GM12891 (cell line): ENCODE measurements at regions not wholly inside any gene's neighbourhood (a gene's known extent, or its start where the extent isn't known, plus 50 kb on each side); places are given as distances from the start of the nearest gene placed in this dataset.

ENCODE experiments used
- DNase-seq: peaks from one replicate; pipeline ENCODE4 v3.0.0; 2011; ENCODE audit warnings: low spot score; ENCODE audit not compliant: insufficient read length
- FAIRE-seq: peaks from 2 replicates; lab custom pipeline; 2011; peaks lifted over from hg19 to GRCh38; lab: Jason Lieb, UNC
- PAX5 ChIP-seq: IDR thresholded peaks from 2 replicates; pipeline ENCODE4 v1.6.1; 2011; ENCODE audit warnings: low read length, moderate library complexity, mild to moderate bottlenecking; ENCODE audit not compliant: insufficient read depth, severe bottlenecking
- POLR2A ChIP-seq: IDR thresholded peaks from 2 replicates; pipeline ENCODE4 v1.6.1; 2011; ENCODE audit warnings: low read depth, low read length, control low read depth
- POLR2AphosphoS5 ChIP-seq: IDR thresholded peaks from 2 replicates; pipeline ENCODE4 v1.6.1; 2011; ENCODE audit warnings: low read depth, low read length, control low read depth
- POU2F2 ChIP-seq: IDR thresholded peaks from 2 replicates; pipeline ENCODE4 v1.6.1; 2011; ENCODE audit warnings: low read depth, mild to moderate bottlenecking, control low read depth, low read length, moderate library complexity
- SPI1 ChIP-seq: IDR thresholded peaks from 2 replicates; pipeline ENCODE4 v1.6.1; 2011; ENCODE audit warnings: low read depth, low read length, control low read depth
- TAF1 ChIP-seq: IDR thresholded peaks from 2 replicates; pipeline ENCODE4 v1.6.1; 2011; ENCODE audit warnings: low read depth, low read length, control low read depth

- FAIRE-seq (no peak), DNase-seq (no peak)
- TF ChIP-seq SPI1, result no peak
- TF ChIP-seq POU2F2, result no peak
- no peak for TF ChIP-seq POLR2AphosphoS5
- no peak for TF ChIP-seq TAF1
- no peak for TF ChIP-seq POLR2A
These were observed 426.7 kb downstream of the KLHL13 start for GRCh38 chrX:117689956-117690355.

- DNase-seq, result no peak
- no peak for TF ChIP-seq POU2F2
- no peak for FAIRE-seq
These were observed 436.3 kb downstream of the KLHL13 start for GRCh38 chrX:117680286-117680685.

GRCh38 chrX:117653396-117653795 is 463.2 kb downstream of the KLHL13 start:
- no peak for FAIRE-seq
- DNase-seq, result no peak
- TF ChIP-seq POLR2AphosphoS5 (no peak), PAX5 (no peak), POLR2A (no peak)

GRCh38 chrX:117645639-117646038 is 471.0 kb downstream of the KLHL13 start:
- no peak for FAIRE-seq
- TF ChIP-seq PAX5, result no peak
- no peak for TF ChIP-seq POU2F2
- TF ChIP-seq SPI1, result no peak
- no peak for TF ChIP-seq POLR2A
- TF ChIP-seq TAF1, result no peak
- TF ChIP-seq POLR2AphosphoS5, result no peak
- DNase-seq, result no peak

- no peak for FAIRE-seq
- no peak for DNase-seq
These were observed 474.5 kb downstream of the KLHL13 start for GRCh38 chrX:117641913-117642656.

GRCh38 chrX:117636826-117637225 is 479.8 kb downstream of the KLHL13 start:
- no peak for TF ChIP-seq TAF1
- TF ChIP-seq SPI1, result no peak
- no peak for TF ChIP-seq PAX5
- no peak for TF ChIP-seq POU2F2
- no peak for TF ChIP-seq POLR2AphosphoS5
- TF ChIP-seq POLR2A, result no peak
- DNase-seq (no peak), FAIRE-seq (no peak)

More at GRCh38 chrX:117641913-117642656, 474.5 kb downstream of the KLHL13 start:
- no peak for TF ChIP-seq POLR2AphosphoS5
- TF ChIP-seq POU2F2, result no peak
- TF ChIP-seq PAX5, result no peak
- TF ChIP-seq SPI1, result no peak
- TF ChIP-seq TAF1, result no peak
- no peak for TF ChIP-seq POLR2A

GRCh38 chrX:117633277-117633676 is 483.3 kb downstream of the KLHL13 start:
- TF ChIP-seq SPI1, result no peak
- TF ChIP-seq PAX5, result no peak
- no peak for TF ChIP-seq POLR2AphosphoS5
- TF ChIP-seq POU2F2, result no peak
- no peak for TF ChIP-seq TAF1
- TF ChIP-seq POLR2A, result no peak

GRCh38 chrX:117628381-117628780 is 488.2 kb downstream of the KLHL13 start:
- no peak for TF ChIP-seq TAF1
- TF ChIP-seq POLR2A, result no peak
- TF ChIP-seq SPI1, result no peak
- TF ChIP-seq PAX5, result no peak
- no peak for TF ChIP-seq POLR2AphosphoS5
- TF ChIP-seq POU2F2, result no peak
- no peak for FAIRE-seq
- no peak for DNase-seq

More at GRCh38 chrX:117633277-117633676, 483.3 kb downstream of the KLHL13 start:
- no peak for FAIRE-seq
- no peak for DNase-seq

- FAIRE-seq (no peak), DNase-seq (no peak)
- TF ChIP-seq TAF1, result no peak
- no peak for TF ChIP-seq PAX5
- TF ChIP-seq SPI1, result no peak
- no peak for TF ChIP-seq POU2F2
These were observed 505.8 kb downstream of the KLHL13 start for GRCh38 chrX:117610806-117611205.

- no peak for FAIRE-seq
- DNase-seq, result no peak
- TF ChIP-seq PAX5, result no peak
- TF ChIP-seq SPI1, result no peak
- TF ChIP-seq TAF1, result no peak
These were observed 506.6 kb downstream of the KLHL13 start for GRCh38 chrX:117610049-117610448.
